PFSK-1 (cell line): ENCODE measurements at regions not wholly inside any gene's neighbourhood (a gene's known extent, or its start where the extent isn't known, plus 50 kb on each side); places are given as distances from the start of the nearest gene placed in this dataset.

Source experiments
- FOXP2 ChIP-seq: optimal IDR thresholded peaks from 2 replicates; pipeline ENCODE3; 2011; ENCODE audit warnings: borderline replicate concordance, control low read depth, inconsistent platforms; ENCODE audit not compliant: insufficient read depth; ENCODE audit errors: extremely low read length, extremely low read depth
- POLR2AphosphoS5 ChIP-seq: IDR thresholded peaks from 2 replicates; pipeline ENCODE4 v1.6.1; 2012; ENCODE audit warnings: low read depth, mild to moderate bottlenecking, control low read depth, low read length, moderate library complexity
- REST ChIP-seq, 2 experiments: IDR thresholded peaks; 2 replicates each; pipeline versions ENCODE4 v1.6.1 to v1.8.0; 2011 to 2012; ENCODE audit warnings: low read depth in 2 of 2, low read length in 2 of 2, control low read depth in 1 of 2, inconsistent platforms in 1 of 2, mild to moderate bottlenecking in 1 of 2, moderate library complexity in 1 of 2; ENCODE audit not compliant: insufficient read depth in 1 of 2
- SIN3A ChIP-seq: IDR thresholded peaks from 2 replicates; pipeline ENCODE4 v1.6.1; 2012; ENCODE audit warnings: mild to moderate bottlenecking, low read length, moderate library complexity, borderline replicate concordance; ENCODE audit not compliant: insufficient read depth
- TAF1 ChIP-seq: IDR thresholded peaks from 2 replicates; pipeline ENCODE4 v1.6.1; 2012; ENCODE audit warnings: low read length, control low read depth, borderline replicate concordance; ENCODE audit not compliant: insufficient read depth

GRCh38 chr5:173670130-173670651 lies 53.7 kb upstream of the BOD1 start:
- TF ChIP-seq FOXP2, result no peak
- no peak for TF ChIP-seq POLR2AphosphoS5
- TF ChIP-seq REST (IDR thresholded peaks at IDR 0.05; ENCODE audit: insufficient read depth in 1 of 2, low read depth in 2 of 2, low read length in 2 of 2), result no peak
- TF ChIP-seq TAF1, result no peak
- TF ChIP-seq SIN3A, result no peak

GRCh38 chr5:173670791-173671120 lies 54.3 kb upstream of the BOD1 start:
- no peak for TF ChIP-seq REST (IDR thresholded peaks at IDR 0.05; ENCODE audit: insufficient read depth in 1 of 2, low read depth in 2 of 2, low read length in 2 of 2)
- no peak for TF ChIP-seq POLR2AphosphoS5
- TF ChIP-seq TAF1, result no peak
- no peak for TF ChIP-seq FOXP2
- no peak for TF ChIP-seq SIN3A

- TF ChIP-seq SIN3A (no peak), POLR2AphosphoS5 (no peak), REST (IDR thresholded peaks at IDR 0.05; ENCODE audit: insufficient read depth in 1 of 2, low read depth in 2 of 2, low read length in 2 of 2) (no peak), FOXP2 (no peak), TAF1 (no peak)
These were observed 54.9 kb upstream of the BOD1 start for GRCh38 chr5:173671121-173671949.

- no peak for TF ChIP-seq FOXP2
- no peak for TF ChIP-seq REST (IDR thresholded peaks at IDR 0.05; ENCODE audit: insufficient read depth in 1 of 2, low read depth in 2 of 2, low read length in 2 of 2)
- TF ChIP-seq POLR2AphosphoS5, result no peak
- no peak for TF ChIP-seq SIN3A
- no peak for TF ChIP-seq TAF1
These were observed 55.7 kb upstream of the BOD1 start for GRCh38 chr5:173672166-173672565.
